HEK293 (cell line): ENCODE measurements at regions not wholly inside any gene's neighbourhood (a gene's known extent, or its start where the extent isn't known, plus 50 kb on each side); places are given as distances from the start of the nearest gene placed in this dataset.

ENCODE experiments used
- CTCF ChIA-PET: fragments of 350-600 bp; formaldehyde crosslinking; extraction: SDS; loops from one replicate; lab custom pipeline; 2021; ENCODE audit warnings: antibody characterized with exemption; lab: Yijun Ruan, JAX
- POLR2A ChIA-PET: fragments of 300-600 bp; formaldehyde crosslinking; extraction: SDS; loops from one replicate; lab custom pipeline; 2020; ENCODE audit warnings: antibody characterized with exemption, inconsistent platforms; lab: Yijun Ruan, JAX
- H3K27ac ChIP-seq: fragments of 200-500 bp; sonication (Bioruptor generic); 2 replicates; pipeline ENCODE4 v1.5.1; 2014; ENCODE audit warnings: low read depth, low read length, control low read depth, inconsistent platforms; ENCODE audit errors: extremely low read depth
- H3K36me3 ChIP-seq, 2 experiments: fragments of 200-500 bp in 1 of 2; sonication (Bioruptor generic) in 1 of 2; 1 replicate in 1 of 2; 2 replicates in 1 of 2; pipeline ENCODE4 v1.5.1; 2014 to 2017; ENCODE audit warnings: inconsistent platforms in 2 of 2, low read length in 2 of 2; ENCODE audit not compliant: control insufficient read depth in 2 of 2, insufficient read depth in 1 of 2
- H3K4me1 ChIP-seq: fragments of 200-500 bp; sonication (Bioruptor generic); 2 replicates; pipeline ENCODE4 v1.5.1; 2014; ENCODE audit warnings: mild to moderate bottlenecking, low read length, inconsistent platforms; ENCODE audit not compliant: control insufficient read depth, insufficient read depth
- H3K4me3 ChIP-seq: 2 replicates; pipeline ENCODE4 v1.5.1; 2011; ENCODE audit warnings: low read depth, mild to moderate bottlenecking, control low read depth, low read length, moderate library complexity
- H3K9me3 ChIP-seq: fragments of 200-500 bp; sonication (Bioruptor generic); 2 replicates; pipeline ENCODE4 v1.5.1; 2014; ENCODE audit warnings: low read depth, low read length, inconsistent platforms; ENCODE audit not compliant: control insufficient read depth, insufficient read depth
- BCL11B ChIP-seq: fragments of 450-650 bp; formaldehyde crosslinking; IDR thresholded peaks from 2 replicates; pipeline ENCODE4 v1.5.1; 2016; ENCODE audit warnings: low read depth, missing biosample characterization, missing genetic modification characterization
- GLI4 ChIP-seq: fragments of 450-650 bp; formaldehyde crosslinking; IDR thresholded peaks from 2 replicates; pipeline ENCODE4 v1.5.1; 2016; ENCODE audit warnings: missing biosample characterization, missing genetic modification characterization
- KLF9 ChIP-seq: fragments of 450-650 bp; formaldehyde crosslinking; IDR thresholded peaks from 2 replicates; pipeline ENCODE4 v1.5.1; 2016; ENCODE audit warnings: missing biosample characterization, missing genetic modification characterization, low read depth
- PRDM6 ChIP-seq: fragments of 450-650 bp; formaldehyde crosslinking; IDR thresholded peaks from 2 replicates; pipeline ENCODE4 v1.5.1; 2017; ENCODE audit warnings: missing biosample characterization, missing genetic modification characterization
- SETDB1 ChIP-seq: IDR thresholded peaks from one replicate; pipeline ENCODE4 v1.6.1; 2017; ENCODE audit warnings: mild to moderate bottlenecking, low read length, moderate library complexity, mixed read lengths; ENCODE audit not compliant: insufficient read length
- ZBTB44 ChIP-seq: fragments of 450-650 bp; IDR thresholded peaks from 2 replicates; pipeline ENCODE4 v1.5.1; 2018; ENCODE audit warnings: missing biosample characterization, mild to moderate bottlenecking, missing genetic modification characterization
- ZBTB8A ChIP-seq: fragments of 450-650 bp; formaldehyde crosslinking; IDR thresholded peaks from 2 replicates; pipeline ENCODE4 v1.5.1; 2016; ENCODE audit warnings: missing biosample characterization, missing genetic modification characterization
- ZNF121 ChIP-seq: fragments of 450-650 bp; formaldehyde crosslinking; IDR thresholded peaks from 2 replicates; pipeline ENCODE4 v1.5.1; 2016; ENCODE audit warnings: missing biosample characterization, missing genetic modification characterization
- ZNF157 ChIP-seq: fragments of 450-650 bp; formaldehyde crosslinking; IDR thresholded peaks from 2 replicates; pipeline ENCODE4 v1.5.1; 2016; ENCODE audit warnings: missing biosample characterization, missing genetic modification characterization
- ZNF169 ChIP-seq: fragments of 450-650 bp; formaldehyde crosslinking; IDR thresholded peaks from 2 replicates; pipeline ENCODE4 v1.5.1; 2016; ENCODE audit warnings: missing biosample characterization, missing genetic modification characterization
- ZNF174 ChIP-seq: fragments of 450-650 bp; formaldehyde crosslinking; IDR thresholded peaks from 2 replicates; pipeline ENCODE4 v1.5.0; 2017; ENCODE audit warnings: missing biosample characterization, mild to moderate bottlenecking, missing genetic modification characterization
- ZNF292 ChIP-seq: fragments of 450-650 bp; formaldehyde crosslinking; IDR thresholded peaks from 2 replicates; pipeline ENCODE4 v1.5.1; 2016; ENCODE audit warnings: low read depth, missing biosample characterization, missing genetic modification characterization, borderline replicate concordance
- ZNF658 ChIP-seq: fragments of 450-650 bp; formaldehyde crosslinking; IDR thresholded peaks from 2 replicates; pipeline ENCODE4; 2016; ENCODE audit warnings: missing biosample characterization, missing genetic modification characterization
- ZNF677 ChIP-seq: fragments of 450-650 bp; IDR thresholded peaks from 2 replicates; pipeline ENCODE4 v1.5.0; 2018; ENCODE audit warnings: missing biosample characterization, mild to moderate bottlenecking, missing genetic modification characterization, moderate library complexity
- ZNF837 ChIP-seq: fragments of 450-650 bp; formaldehyde crosslinking; IDR thresholded peaks from 2 replicates; pipeline ENCODE4 v1.5.1; 2016; ENCODE audit warnings: missing biosample characterization, missing genetic modification characterization
- TF ChIP-seq, protein P1 (sequence below): fragments of 450-650 bp; formaldehyde crosslinking; IDR thresholded peaks from 2 replicates; pipeline ENCODE4 v1.5.1; 2016; ENCODE audit warnings: missing biosample characterization, missing genetic modification characterization
- TF ChIP-seq, protein P2 (sequence below): fragments of 450-650 bp; formaldehyde crosslinking; IDR thresholded peaks from 2 replicates; pipeline ENCODE4 v1.5.1; 2016; ENCODE audit warnings: missing biosample characterization, missing genetic modification characterization
- TF ChIP-seq, protein P3 (sequence below): fragments of 450-650 bp; formaldehyde crosslinking; IDR thresholded peaks from 2 replicates; pipeline ENCODE4 v1.5.1; 2017; ENCODE audit warnings: missing biosample characterization, missing genetic modification characterization
- TF ChIP-seq, protein P4 (sequence below): fragments of 450-650 bp; formaldehyde crosslinking; IDR thresholded peaks from 2 replicates; pipeline ENCODE4 v1.5.0; 2017; ENCODE audit warnings: missing biosample characterization, missing genetic modification characterization, borderline replicate concordance
- TF ChIP-seq, protein P5 (sequence below): fragments of 450-650 bp; formaldehyde crosslinking; IDR thresholded peaks from 2 replicates; pipeline ENCODE4 v1.5.1; 2017; ENCODE audit warnings: missing biosample characterization, missing genetic modification characterization

- H3K4me1 ChIP-seq = no peaks in the 10 kb centered on the region
- no peak overlapping the region for H3K27ac ChIP-seq
- no peak overlapping the region for H3K4me3 ChIP-seq
- H3K36me3 ChIP-seq = no peaks in the 10 kb centered on the region
- CTCF ChIA-PET = no interaction called here
- no peaks in the 10 kb centered on the region for H3K9me3 ChIP-seq
- POLR2A ChIA-PET = no interaction called here
- no peak for TF ChIP-seq SETDB1
- no peak for TF ChIP-seq BCL11B
- no peak for TF ChIP-seq ZNF292 (tag by site-specific recombination)
- no peak for TF ChIP-seq GLI4 (tag by site-specific recombination)
- TF ChIP-seq, protein P1, sequence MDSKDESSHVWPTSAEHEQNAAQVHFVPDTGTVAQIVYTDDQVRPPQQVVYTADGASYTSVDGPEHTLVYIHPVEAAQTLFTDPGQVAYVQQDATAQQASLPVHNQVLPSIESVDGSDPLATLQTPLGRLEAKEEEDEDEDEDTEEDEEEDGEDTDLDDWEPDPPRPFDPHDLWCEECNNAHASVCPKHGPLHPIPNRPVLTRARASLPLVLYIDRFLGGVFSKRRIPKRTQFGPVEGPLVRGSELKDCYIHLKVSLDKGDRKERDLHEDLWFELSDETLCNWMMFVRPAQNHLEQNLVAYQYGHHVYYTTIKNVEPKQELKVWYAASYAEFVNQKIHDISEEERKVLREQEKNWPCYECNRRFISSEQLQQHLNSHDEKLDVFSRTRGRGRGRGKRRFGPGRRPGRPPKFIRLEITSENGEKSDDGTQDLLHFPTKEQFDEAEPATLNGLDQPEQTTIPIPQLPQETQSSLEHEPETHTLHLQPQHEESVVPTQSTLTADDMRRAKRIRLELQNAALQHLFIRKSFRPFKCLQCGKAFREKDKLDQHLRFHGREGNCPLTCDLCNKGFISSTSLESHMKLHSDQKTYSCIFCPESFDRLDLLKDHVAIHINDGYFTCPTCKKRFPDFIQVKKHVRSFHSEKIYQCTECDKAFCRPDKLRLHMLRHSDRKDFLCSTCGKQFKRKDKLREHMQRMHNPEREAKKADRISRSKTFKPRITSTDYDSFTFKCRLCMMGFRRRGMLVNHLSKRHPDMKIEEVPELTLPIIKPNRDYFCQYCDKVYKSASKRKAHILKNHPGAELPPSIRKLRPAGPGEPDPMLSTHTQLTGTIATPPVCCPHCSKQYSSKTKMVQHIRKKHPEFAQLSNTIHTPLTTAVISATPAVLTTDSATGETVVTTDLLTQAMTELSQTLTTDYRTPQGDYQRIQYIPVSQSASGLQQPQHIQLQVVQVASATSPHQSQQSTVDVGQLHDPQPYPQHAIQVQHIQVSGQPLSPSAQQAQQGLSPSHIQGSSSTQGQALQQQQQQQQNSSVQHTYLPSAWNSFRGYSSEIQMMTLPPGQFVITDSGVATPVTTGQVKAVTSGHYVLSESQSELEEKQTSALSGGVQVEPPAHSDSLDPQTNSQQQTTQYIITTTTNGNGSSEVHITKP (tag by site-specific recombination) = no peak
These were observed 90.3 kb upstream of the EGLN3 start for GRCh38 chr14:34041220-34041619.

- CTCF ChIA-PET = no interaction called here
- no peak overlapping the region for H3K4me3 ChIP-seq
- H3K4me1 ChIP-seq = no peaks in the 10 kb centered on the region
- no peaks in the 10 kb centered on the region for H3K36me3 ChIP-seq
- POLR2A ChIA-PET = no interaction called here
- H3K27ac ChIP-seq = no peak overlapping the region
- H3K9me3 ChIP-seq = no peaks in the 10 kb centered on the region
- TF ChIP-seq ZNF174 (no peak), ZNF157 (tag by site-specific recombination) (no peak), KLF9 (no peak), ZNF677 (tag by site-specific recombination) (no peak), ZBTB44 (tag by site-specific recombination) (no peak), ZNF169 (tag by site-specific recombination) (no peak), ZNF121 (tag by site-specific recombination) (no peak), ZBTB8A (tag by site-specific recombination) (no peak), ZNF837 (tag by site-specific recombination) (no peak), ZNF658 (tag by site-specific recombination) (no peak), PRDM6 (tag by site-specific recombination) (no peak)
- TF ChIP-seq, protein P2, sequence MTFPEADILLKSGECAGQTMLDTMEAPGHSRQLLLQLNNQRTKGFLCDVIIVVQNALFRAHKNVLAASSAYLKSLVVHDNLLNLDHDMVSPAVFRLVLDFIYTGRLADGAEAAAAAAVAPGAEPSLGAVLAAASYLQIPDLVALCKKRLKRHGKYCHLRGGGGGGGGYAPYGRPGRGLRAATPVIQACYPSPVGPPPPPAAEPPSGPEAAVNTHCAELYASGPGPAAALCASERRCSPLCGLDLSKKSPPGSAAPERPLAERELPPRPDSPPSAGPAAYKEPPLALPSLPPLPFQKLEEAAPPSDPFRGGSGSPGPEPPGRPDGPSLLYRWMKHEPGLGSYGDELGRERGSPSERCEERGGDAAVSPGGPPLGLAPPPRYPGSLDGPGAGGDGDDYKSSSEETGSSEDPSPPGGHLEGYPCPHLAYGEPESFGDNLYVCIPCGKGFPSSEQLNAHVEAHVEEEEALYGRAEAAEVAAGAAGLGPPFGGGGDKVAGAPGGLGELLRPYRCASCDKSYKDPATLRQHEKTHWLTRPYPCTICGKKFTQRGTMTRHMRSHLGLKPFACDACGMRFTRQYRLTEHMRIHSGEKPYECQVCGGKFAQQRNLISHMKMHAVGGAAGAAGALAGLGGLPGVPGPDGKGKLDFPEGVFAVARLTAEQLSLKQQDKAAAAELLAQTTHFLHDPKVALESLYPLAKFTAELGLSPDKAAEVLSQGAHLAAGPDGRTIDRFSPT = no peak
- TF ChIP-seq, protein P3, sequence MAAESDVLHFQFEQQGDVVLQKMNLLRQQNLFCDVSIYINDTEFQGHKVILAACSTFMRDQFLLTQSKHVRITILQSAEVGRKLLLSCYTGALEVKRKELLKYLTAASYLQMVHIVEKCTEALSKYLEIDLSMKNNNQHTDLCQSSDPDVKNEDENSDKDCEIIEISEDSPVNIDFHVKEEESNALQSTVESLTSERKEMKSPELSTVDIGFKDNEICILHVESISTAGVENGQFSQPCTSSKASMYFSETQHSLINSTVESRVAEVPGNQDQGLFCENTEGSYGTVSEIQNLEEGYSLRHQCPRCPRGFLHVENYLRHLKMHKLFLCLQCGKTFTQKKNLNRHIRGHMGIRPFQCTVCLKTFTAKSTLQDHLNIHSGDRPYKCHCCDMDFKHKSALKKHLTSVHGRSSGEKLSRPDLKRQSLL (tag by site-specific recombination) = no peak
- TF ChIP-seq, protein P4, sequence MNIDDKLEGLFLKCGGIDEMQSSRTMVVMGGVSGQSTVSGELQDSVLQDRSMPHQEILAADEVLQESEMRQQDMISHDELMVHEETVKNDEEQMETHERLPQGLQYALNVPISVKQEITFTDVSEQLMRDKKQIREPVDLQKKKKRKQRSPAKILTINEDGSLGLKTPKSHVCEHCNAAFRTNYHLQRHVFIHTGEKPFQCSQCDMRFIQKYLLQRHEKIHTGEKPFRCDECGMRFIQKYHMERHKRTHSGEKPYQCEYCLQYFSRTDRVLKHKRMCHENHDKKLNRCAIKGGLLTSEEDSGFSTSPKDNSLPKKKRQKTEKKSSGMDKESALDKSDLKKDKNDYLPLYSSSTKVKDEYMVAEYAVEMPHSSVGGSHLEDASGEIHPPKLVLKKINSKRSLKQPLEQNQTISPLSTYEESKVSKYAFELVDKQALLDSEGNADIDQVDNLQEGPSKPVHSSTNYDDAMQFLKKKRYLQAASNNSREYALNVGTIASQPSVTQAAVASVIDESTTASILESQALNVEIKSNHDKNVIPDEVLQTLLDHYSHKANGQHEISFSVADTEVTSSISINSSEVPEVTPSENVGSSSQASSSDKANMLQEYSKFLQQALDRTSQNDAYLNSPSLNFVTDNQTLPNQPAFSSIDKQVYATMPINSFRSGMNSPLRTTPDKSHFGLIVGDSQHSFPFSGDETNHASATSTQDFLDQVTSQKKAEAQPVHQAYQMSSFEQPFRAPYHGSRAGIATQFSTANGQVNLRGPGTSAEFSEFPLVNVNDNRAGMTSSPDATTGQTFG (tag by site-specific recombination) = no peak
- TF ChIP-seq, protein P5, sequence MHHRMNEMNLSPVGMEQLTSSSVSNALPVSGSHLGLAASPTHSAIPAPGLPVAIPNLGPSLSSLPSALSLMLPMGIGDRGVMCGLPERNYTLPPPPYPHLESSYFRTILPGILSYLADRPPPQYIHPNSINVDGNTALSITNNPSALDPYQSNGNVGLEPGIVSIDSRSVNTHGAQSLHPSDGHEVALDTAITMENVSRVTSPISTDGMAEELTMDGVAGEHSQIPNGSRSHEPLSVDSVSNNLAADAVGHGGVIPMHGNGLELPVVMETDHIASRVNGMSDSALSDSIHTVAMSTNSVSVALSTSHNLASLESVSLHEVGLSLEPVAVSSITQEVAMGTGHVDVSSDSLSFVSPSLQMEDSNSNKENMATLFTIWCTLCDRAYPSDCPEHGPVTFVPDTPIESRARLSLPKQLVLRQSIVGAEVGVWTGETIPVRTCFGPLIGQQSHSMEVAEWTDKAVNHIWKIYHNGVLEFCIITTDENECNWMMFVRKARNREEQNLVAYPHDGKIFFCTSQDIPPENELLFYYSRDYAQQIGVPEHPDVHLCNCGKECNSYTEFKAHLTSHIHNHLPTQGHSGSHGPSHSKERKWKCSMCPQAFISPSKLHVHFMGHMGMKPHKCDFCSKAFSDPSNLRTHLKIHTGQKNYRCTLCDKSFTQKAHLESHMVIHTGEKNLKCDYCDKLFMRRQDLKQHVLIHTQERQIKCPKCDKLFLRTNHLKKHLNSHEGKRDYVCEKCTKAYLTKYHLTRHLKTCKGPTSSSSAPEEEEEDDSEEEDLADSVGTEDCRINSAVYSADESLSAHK (tag by site-specific recombination) = no peak
These were observed 89.9 kb upstream of the EGLN3 start for GRCh38 chr14:34040766-34041165.
